HG03064 (cell line): ENCODE measurements at regions not wholly inside any gene's neighbourhood (a gene's known extent, or its start where the extent isn't known, plus 50 kb on each side); places are given as distances from the start of the nearest gene placed in this dataset.

Source experiments
- ATAC-seq: cut with Tn5 transposase; IDR thresholded peaks from one replicate; pipeline ENCODE4 v1.9.1; 2021; ENCODE audit warnings: low read depth; ENCODE audit not compliant: unreplicated experiment

DNA sequence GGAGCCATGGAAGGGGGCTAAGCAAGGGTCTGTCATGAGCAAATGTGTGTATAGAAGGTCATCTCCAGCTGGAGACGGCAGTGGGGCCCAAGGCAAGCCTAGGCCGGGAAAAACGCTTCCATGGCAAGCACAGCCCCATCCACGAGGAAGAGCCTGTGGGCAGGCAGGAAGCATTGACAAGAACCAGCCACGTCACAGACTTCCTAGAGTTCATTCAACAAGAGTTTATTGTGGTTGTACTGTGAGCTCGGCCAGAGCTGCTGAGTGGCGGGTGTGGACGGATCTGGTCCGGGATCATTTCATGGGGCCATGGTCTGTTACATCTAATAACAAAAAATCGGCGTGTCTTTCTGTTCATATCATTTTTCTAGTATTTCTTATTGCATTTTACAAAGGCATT is 311.7 kb downstream of the TMEM121 start:
- no peak for ATAC-seq

DNA sequence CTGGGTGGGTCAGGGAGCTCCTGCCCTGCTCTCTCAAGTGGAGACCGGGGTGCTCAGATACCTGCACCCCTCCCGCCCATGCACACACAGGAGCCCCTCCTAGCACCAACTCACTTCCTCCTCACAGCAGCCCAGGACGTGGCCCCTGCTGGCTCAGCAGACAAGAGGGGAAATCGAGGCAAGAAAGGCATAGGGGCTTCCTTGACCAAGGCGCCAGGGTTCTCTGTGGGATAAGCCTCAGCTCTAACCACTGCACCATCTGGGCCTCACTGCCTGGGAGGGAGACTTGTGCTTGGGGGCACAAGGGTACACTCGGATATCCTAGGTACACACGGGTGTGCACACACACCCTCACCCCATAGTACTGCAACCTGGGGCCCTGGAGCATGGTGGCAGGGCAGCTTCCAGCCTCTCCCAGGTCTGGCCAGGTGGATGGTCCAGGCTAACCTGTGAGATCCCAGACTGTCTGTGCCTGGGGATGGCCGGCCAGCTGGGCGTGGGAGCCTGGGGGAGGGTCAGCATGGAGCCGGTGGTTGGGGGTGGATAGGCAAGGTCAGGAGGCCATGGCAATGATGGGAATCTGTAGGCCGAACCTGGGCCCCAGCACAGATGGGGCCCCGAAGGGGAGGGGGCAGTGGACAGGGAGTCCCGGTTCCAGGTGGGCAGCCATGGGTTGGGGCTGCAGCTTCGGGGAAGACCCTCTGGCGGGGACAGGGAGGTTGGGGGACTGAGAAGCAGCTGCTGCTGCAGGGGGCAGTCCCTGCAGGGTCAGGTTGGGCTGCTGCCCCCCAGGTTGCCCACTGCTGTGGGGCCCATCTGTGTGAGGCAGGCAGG is 312.4 kb downstream of the TMEM121 start:
- ATAC-seq: no peak

DNA sequence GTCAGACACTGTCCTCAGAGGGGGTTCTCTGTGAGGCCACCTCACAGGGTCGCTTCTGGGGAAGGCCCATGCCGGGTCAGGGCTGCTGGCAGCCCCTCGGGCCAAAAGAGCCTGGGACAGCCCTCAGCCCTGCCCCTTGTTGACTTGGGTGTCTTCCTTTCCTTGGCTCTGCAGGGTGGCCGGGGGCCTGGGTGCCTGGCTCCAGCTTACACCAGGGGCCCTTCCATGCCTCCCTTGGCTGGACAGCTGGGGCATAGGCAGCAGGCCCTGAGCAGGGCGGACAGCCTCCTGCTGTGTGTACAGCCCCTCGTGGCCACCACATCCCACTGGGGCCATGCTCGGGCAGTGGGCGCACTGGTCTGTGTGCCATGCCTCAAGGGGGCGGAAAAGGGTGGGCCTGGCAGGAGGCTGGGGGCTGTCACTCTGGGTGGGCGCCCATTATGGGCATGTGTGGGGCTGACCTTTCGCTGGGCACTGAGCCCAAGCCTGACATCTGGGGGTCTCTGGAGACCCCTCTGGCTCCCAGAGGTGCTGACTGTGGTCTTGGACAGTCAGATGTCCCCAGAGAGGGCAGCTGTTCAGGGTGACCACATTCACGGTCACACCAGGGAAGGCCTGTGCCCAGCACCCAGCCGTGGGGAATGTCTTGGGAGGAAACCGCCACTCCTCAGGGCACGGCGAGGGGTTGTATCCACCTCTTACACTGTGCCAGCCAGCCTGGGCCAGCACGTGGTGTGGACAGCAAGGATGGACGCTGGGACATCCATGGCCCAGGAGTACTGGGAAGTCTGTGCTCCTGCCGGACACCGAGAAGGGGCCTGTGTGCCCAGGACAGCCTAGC is 313.3 kb downstream of the TMEM121 start:
- ATAC-seq: no peak

DNA sequence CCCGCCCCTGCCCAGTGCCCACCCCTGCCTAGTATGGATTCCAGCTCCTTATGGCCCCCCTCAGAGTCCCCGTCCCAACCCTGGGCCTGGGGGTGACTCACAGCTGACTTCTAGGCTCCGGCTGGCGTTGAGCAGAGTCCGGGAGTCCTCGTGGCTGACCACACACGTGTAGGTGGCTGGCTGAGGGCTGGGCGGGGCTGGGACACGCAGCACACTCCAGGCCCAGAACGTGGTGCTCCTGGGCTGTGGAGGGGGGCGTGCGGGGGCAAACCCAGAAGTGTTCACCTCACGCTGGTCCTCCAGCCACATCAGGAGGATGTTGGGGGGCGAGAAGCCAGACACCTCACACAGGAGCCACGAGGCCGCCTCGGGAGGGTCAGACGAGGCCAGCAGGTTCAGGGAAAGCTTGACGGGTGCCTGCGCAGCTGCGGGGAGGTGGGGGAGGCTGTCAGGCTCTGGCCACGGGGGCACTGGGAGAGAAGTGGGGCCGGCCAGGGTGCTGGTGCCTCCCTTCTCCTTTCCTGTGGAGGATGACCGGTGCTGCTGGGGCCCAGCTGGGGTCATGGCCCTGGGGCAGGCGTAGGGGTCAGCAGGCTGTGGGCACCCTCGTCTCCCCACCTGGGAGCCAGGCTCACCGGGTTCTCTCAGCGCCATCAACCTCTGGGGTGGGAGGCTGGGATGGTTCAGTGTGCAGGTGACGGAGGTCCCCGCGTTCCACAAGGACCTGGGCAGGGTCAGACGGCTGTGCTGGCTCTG is 314.1 kb downstream of the TMEM121 start:
- no peak for ATAC-seq

DNA sequence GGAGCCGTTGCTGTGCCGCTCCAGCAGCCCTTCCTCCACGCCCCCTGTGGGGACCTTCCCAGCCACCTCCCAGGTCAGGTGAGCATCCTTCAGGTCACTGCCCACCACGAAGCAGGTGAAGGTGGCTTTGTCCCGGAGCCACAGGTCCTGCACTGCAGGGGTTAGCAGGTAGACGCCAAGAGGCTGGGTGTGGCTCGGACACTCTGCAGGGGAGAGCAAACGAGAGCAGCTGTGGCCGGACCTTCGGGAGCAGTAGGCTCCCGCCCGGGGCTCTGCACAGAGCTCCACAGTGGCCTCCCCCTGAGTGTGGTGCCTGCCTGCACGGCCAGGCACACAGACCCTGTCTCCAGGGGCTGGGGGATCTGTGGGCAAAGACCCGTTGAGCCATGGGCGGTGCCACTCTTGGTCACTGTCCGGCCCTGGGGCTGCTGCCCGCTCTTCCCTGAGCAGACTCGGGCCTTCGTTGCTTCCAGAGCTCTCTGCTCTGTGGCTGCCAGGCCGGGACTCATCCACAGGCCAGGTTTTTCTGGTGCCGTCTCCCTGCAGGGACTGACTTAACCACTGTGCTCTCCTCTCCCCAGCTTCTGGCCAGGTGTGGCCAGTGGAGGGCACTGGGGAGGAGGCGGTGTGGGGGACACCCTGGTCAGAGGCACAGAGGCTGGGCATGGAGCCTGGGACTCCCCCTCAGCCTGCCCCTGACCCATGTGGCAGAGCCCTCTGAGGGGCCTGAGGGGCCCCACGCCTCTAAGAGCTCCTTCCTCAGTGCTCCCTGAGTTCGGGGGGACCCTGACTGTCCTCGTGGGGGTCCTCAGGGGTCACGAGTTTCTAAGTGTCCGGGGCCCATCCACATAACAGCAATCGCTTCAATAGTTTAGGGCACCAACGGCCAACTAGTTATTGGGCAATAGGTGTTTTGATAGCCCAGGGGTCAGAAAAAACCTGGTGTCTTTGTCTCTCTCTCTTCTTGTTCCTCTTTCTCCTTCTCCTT is 314.9 kb downstream of the TMEM121 start:
- no peak for ATAC-seq

DNA sequence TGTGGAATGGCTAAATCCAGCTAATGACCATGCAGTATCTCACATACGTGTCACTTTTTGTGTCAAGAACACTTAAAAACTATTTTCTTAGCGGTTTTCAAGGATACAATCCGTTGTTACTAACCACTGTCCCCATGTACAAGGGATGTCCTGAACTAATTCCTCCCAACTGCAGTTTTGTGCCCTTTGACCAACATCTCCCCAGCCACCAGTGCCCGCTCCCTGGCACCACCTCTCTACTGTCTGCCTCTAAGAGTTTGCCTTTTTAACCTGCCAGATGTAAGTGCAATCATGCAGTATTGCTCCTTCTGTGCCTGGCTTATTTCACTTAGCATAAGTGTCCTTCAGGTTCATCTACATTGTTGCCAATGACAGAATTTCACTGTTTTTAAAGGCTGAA is 315.7 kb downstream of the TMEM121 start:
- ATAC-seq: no peak

DNA sequence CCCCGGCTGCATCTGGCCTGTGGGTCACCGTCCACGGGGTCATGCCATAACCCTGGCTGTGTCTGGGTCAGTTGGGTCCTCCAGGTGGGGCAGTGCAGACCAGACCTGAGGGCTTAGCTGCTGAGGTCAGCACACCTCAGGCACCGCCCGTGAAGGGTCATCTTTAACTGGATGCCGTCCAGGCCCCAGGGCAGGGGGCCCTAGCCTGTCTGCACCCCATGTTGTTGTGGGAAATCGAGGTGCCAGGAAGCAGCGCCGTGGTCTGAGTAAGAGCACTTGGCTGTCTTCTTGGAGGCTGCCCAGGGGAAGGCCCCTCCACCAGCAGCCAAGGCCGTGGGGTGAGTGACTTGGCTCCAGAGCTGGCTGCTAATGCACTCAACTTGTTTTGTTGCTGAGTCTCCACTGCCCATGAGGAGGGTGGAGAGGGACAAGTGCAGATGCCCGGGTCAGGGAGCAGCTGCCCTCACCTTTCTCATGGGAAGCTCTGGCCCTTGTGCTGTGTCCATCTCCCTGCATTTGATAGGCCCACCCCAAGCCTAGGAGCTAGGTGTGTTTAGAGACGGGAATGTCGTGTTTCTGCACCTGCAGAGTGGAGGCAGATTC is 317.2 kb downstream of the TMEM121 start:
- no peak for ATAC-seq

DNA sequence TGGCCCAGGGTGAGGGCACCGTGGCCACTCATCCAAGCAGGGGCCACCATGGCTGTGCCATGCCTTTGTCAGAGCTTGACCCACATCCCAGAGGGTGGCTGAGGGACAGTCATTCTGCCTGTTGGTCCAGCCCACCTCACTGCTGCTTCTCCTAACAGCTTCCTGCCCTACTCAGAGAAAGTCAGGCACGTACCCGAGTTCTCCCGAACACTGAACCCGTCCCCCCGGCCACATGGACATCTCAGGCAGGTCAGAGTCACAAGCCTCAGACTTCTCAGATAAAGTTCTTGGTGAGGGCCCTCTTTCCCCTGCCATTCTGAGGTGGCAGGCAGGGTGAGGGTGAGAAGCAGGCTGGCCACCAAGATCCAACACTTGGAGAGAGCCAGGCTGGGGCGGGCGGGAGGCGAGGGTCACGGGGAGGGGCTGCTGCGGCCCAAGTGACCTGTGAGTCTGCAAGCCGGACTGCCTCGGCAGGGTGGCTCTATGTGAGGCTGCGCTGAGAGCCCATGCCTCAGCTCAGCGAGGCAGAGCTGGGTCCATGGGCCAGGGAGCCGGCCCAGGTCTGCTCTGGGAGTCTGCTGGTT is 317.8 kb downstream of the TMEM121 start:
- ATAC-seq: no peak

DNA sequence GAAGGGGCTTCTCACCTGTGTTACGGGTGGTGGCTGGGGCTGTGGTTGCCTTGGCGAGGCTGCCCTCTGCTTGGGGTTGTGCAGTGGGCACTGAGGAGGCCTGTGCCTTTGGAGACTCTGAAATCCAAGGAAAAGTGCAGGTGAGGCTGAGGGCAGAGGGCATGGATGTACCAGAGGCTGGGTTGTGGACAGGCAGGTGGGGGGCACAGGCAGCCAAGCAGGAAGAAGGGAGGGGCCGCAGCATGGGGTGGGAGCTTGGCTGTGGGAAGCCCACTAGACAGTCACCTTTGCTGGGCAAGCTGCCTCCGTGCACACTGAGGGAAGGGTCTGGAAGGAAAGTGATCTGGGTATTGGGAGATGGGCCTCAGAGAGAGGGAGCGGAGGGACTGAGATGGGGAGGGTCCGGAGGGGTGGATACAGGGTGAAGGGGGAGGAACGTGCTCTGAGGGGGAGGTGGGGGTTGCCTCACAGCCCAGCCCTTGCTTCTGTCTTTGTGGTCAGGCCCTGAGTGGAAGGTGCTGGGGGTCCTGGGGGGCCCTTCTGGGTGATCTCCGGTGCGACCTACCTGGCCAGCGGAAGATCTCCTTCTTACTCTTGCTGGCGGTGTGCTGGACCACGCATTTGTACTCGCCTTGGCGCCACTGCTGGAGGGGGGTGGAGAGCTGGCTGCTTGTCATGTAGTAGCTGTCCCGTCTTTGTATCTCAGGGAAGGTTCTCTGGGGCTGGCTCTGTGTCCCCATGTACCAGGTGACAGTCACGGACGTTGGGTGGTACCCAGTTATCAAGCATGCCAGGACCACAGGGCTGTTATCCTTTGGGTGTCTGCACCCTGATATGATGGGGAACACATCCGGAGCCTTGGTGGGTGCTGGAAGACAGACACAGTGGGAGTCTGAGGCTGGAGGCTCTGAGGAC is 318.7 kb downstream of the TMEM121 start:
- no peak for ATAC-seq

DNA sequence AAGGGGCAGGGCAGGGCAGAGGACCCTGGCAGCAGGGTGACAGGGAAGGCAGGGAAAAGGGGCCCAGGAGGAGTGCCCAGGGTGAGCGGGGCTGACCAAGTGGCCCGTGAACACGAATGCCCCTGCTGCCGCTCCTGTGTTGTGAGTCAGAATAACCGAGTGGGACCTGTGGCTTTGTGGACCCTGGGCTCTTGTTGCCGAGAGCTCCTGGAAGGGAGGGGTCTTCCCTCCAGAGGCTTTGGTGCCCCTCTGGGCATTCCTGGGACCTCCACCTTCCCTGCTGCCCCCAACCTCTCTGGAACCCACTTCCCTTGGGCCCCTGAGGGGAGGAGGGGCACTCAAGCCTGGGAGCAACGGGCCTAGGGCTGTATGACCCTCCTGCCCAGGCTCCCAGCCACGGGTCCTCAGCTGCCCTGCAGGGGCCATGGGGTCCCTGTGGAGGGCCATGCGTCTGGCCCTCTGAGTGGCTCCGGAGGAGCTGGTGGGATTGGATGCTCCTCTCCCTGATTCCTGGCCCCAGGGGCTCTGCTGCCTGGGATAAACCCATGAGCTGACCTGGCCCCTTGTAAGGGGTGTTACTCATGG is 319.4 kb downstream of the TMEM121 start:
- ATAC-seq: no peak

DNA sequence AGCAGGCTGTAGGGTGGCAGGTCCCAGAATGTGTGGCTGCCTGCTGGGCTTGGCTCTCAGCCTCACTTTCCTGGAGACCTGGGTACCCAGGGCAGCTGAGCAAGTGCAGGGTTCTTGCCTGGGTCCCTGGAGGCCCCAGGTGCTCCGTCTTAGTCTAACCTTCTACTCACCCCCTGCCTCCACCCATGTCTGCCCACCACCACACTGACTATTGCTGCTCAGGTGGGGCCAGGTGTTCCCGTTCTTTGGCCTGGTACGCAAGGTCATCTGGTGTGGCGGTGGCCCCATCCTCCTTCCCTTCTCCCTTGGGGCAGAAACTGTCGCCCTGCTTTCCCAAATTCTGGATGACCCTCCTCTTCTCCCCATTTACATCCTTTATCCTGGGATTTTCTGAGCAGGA is 319.9 kb downstream of the TMEM121 start:
- no peak for ATAC-seq

DNA sequence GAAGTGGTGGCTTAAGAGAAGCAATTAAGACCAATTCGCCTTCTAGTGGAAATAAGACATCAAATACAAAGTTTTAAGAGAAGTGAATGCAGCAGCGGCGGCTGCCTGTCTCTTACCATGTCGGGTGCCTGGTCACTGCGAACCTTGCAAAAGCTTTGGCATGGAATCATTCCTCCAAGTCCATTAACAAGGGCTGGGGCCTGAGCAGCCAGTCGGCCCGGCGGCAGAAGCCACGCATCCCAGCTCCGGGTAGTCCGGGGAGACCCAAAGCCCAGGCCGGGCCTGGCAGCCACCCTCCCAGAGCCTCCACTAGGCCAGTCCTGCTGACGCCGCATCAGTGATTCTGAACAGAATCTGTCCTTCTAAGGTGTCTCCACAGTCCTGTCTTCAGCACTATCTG is 321.0 kb downstream of the TMEM121 start:
- no peak for ATAC-seq

DNA sequence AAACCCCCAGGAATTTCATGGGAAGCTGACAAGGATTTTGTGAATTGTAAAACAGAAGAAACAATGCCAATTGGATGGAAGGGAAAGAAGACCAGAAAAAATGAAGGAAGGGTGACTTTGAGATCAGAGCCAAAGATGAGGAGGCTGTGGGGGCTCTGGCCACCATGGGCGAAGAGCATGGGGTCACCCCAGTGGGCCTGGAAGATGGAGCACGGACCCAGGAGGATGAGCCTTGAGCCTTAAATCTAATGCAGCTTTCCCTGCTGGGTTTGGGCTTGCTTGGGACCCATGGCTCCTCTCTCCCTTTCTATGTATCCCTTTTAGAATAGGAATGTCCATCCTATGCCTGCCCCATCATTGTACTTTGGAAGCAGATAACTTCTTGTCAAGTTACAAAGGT is 322.2 kb downstream of the TMEM121 start:
- no peak for ATAC-seq

DNA sequence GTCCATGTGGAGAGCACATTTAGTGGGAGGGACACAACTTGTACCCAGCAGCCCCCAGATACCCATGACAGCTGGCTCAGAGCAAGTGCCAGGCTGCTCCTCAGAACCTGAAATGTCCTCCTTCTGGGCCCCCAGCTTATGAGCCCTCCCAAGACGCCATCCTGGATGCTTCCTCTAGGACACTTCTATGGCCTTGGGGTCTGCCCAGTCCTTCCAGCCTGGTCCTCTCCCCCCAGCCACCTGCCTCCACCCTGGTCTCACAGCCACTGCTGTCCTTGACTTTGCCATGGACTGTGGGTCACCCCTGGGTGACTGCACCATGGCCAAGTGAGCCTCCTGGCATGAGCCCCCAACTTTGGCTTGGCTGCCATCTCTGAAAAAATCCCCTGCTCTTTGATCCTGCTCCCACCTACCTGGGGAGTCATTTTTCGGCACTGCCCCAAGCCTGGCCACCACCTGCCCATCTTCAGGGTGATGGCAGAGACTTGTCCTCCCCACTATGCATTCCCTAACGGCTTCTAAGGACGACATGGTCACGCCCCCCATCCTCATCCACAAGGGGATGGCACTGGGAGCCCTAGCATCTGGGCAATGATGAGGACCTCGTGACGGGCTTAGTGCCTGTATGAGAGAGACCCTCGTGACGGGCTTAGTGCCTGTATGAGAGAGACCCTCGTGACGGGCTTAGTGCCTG is 323.7 kb downstream of the TMEM121 start:
- ATAC-seq: no peak

DNA sequence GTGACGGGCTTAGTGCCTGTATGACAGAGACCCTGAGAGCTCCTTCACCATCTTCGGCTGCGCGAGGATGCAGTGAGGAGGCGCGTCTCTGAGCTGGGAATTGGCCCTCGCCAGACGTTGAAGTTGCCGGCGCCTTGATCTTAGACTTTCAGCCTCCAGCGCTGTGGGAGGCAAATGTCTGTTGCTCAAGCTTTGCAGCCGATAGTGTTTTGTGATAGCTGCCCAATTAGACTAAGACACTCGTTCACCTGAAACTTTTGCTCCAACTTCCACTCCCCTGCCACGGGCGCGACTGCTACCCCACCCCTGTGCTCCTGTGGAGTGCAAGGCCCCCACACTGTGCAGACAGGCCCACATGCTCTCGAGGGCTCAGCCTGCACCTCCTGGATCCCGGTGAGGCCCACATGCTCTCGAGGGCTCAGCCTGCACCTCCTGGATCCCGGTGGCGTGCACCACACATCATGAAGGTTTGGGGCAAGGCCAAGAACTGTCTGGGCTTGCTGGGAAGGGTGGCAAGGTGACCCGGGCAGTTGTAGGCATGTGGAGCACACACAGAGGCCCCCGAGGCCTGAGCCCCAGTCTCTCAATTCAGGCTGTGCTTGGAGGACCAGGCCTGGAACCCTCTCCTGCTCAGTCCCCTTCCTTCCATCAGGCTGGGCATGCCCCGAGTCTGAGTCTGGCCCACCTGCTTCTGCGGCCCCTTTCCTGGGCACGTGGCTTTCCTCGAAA is 324.6 kb downstream of the TMEM121 start:
- no peak for ATAC-seq

DNA sequence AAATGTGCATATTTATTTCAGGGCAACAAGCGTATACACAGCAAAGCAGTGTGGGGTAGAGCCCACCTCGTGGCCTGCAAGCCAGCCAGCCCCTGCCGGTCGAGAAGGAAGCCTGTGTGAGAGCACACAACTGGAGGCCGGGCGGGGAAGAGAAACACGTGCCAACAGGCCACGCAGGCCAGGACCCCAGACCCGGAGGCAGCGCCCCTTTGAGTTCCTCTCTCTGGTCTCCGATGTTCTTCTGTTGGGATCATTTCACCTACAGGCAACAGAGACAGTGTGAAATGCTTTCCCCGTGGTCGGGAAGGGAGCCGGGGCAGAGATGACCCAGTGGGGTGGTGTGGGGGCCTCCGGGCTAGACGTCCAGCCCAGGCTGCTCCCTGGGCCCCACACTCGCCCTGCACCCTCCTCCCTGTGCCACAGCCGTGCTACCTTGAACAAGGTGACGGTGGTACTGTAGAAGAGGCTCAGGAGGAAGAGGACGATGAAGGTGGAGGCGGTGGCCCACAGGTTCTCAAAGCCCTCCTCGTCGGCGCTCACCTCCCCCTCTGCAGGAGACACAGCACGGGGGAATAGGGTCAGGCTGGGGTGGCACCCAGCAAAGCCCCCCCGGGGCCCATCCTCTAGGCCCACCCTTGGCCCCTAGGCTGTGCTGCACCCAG is 325.5 kb downstream of the TMEM121 start:
- no peak for ATAC-seq
